ACHN (cell line): ENCODE measurements at regions not wholly inside any gene's neighbourhood (a gene's known extent, or its start where the extent isn't known, plus 50 kb on each side); places are given as distances from the start of the nearest gene placed in this dataset.
A peak's percentile ranks its signal among the peaks of the same experiment; 100 is the strongest.

Source experiments
- DNase-seq: peaks from one replicate; pipeline ENCODE4 v3.0.0-alpha.2; 2015
- in situ Hi-C: cut with HindIII; loops from 2 replicates; pipeline ENCODE4 v1.10.0; 2017; ENCODE audit warnings: low sequenced_read_pairs, low pct_ligation_motif_present, low pct_unique_long_range_greater_than_20kb

- no peak for DNase-seq
- in situ Hi-C loops, result no loop called here
These were observed 337.7 kb downstream of the KCNRG start for GRCh38 chr13:50352720-50353480.

DNA sequence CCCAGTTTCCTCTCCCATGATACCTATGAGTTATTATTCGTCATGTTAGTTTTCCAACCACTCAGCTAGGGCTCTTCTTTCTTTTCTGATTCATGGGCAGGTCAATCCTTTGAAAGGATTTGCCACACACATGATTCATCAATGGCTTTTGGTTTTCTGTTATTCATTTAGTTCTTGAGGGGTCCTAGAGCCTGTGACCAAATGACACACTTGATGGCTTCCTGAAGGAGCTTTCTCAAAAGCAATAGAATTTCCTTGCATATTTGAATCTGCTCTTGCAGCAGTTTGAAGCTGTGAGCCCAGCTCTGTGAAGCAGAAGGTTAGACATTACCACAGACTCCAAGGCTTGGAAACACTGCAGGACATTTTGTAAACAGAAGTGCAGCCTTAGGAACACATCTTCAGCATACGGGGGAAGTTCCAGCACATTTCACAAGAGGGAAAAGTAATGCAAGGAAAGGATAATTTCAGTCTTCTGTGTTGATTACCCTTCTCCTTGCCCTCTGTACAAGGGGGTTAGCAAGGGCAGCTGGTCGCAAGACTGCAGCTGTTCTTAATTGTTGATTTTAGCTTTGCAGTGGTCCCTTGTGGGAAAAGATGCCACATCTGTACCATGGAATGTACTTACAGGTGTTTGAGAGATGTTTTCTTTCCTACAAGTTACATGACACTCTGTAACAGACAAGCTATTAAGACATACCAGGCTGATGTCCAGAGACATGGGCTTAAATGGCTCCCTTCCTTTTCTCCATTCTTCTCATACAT, 338.6 kb downstream of the KCNRG start:
- in situ Hi-C loops, result no loop called here
- peak; percentile 12 for DNase-seq

GRCh38 chr13:50355797-50356196, 340.6 kb downstream of the KCNRG start:
- no peak for DNase-seq

GRCh38 chr13:50357136-50357535, 341.9 kb downstream of the KCNRG start:
- no peak for DNase-seq
- in situ Hi-C loops, result no loop called here

More at GRCh38 chr13:50355797-50356196, 340.6 kb downstream of the KCNRG start:
- in situ Hi-C loops, result no loop called here

DNA sequence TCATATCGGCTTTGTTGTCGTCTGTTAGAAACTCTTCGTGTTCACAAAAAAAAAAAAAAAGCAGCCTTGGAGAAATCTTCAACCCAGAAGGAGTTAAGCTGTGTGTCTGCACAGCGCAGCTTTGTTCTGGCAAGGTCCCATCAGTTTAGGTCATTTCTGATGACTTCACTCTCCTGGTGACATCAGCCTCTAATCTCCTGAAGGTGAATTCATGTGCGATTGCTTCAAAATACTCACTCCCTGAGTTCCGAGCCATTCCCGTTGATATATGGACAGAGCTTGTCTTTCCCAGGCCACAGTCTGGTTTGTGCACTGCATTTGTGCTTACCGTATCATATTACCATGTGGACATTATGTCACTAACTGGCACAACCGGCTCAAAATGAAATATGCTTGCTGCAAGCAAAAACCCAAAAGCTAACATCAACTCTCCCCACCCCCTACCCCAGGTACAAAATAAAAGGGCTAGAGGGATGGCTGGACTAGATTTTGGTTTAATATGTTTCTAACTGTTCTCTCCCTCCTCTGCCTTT, 342.4 kb downstream of the KCNRG start:
- peak; percentile 57 for DNase-seq
- in situ Hi-C loops, result no loop called here

DNA sequence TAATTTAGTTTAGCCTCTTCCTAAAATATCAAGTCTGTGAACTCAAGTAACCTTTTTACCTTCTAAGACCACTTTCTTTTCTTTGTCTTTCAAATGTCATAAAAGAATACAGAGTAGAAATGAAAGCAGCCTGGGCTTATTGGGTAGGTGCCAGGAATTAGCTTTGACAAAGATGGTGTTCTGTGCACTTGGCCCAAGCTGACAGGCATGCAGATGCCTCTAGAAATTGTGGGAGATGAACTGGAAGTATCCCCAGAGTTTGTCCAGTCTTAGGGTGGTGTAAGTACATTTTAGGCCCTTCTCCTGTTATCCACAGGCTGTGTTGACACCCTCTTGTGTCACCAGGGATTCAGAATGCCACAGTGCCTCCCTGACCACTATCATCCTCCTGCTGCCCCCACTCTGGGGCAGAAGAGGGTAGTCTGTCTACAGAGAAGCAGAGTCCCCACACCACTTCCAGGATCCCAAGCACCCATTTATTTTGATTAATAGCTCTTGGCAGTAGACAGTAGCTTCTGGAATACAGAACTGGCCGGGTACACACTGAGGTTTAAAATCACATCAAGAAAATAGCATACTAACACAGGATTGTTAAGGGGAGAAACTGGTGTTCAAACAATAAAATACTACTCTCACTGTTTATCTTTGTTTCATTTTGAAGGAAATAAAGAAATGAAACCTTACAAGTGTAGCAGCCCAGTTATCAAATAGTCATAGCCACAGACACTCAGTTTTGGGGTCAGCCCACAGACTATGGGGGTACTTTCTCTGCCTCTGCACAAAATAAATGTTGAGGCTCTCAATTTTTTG, 343.2 kb downstream of the KCNRG start:
- in situ Hi-C loops, result no loop called here

DNA sequence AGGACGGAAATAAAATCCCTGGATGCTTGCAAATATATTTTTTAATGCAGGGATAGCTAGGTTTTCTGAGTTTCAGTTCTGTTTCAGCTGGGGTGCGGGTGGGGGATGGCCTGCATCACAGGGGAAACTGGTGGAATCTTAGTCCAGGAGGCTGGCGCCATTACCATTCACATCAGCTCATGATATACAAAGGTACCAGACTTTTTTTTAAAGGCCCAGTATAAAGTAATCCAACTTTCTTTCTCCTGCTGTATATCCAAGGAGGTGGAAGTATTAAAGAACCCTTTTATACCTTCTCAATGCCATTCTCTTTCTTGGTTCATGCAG, 343.8 kb downstream of the KCNRG start:
- in situ Hi-C loops, result no loop called here
- DNase-seq, result no peak

More for the DNA sequence above, 343.2 kb downstream of the KCNRG start:
- DNase-seq, result no peak

DNA sequence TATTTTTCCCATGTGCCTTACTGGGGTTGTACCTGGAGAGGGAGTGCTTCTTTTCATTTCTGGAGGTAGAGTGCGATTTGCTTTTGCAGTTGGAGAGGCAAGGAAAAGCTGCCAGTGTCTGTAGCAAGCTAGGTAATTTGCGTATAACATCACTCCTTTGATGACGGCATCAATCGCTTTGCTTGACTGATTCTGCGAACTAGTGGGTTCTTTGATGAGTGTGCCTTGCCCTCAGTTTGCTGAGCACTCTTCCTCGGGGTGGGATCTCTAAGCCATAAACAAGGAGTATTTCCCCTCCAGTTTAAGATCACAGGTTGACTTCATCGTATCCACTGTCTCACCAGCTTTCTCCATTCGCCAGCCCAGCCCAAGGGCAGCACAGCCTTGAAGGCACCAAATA, 344.5 kb downstream of the KCNRG start:
- DNase-seq, result no peak
- in situ Hi-C loops, result no loop called here

- no peak for DNase-seq
- in situ Hi-C loops, result no loop called here
These were observed 345.4 kb downstream of the KCNRG start for GRCh38 chr13:50360637-50361036.

- in situ Hi-C loops, result no loop called here
- no peak for DNase-seq
These were observed 346.0 kb downstream of the KCNRG start for GRCh38 chr13:50361282-50361681.

- DNase-seq, result peak; percentile 53
- in situ Hi-C loops, result no loop called here
These were observed 350.5 kb downstream of the KCNRG start for GRCh38 chr13:50365408-50366391.

DNA sequence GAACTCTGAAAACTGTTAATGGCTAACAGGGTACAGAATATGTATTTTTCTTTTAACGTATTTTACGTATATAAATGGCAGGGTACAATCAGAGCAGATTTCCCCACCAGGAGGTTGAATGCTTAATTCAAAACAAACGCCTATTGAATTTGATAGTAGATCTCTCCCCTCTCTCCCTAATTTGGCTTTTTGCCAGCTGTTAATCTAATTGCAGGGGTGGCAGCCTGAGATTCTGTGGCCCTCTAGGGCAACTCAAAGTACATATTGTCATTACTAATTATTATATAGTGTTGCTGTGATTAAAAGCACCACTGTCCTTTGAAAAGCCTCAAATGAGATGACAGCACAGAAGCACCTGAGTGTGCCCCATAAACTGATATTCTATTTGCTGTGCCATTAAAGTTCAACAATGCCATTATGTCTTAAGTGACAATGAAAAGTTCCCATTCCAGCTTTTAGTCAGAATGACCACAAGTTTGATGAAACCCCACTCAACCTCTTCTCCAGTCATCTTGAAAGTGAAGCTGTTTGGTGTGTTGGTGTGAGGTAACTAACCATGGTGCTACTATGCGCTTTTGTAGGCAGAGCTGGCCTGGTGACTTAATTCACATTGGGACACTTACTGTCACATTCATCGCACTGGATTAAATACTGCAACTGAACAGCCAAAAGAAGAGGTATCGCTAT, 351.4 kb downstream of the KCNRG start:
- in situ Hi-C loops, result no loop called here
- DNase-seq, result no peak

GRCh38 chr13:50369646-50370045, 354.4 kb downstream of the KCNRG start:
- in situ Hi-C loops, result no loop called here
- no peak for DNase-seq

DNA sequence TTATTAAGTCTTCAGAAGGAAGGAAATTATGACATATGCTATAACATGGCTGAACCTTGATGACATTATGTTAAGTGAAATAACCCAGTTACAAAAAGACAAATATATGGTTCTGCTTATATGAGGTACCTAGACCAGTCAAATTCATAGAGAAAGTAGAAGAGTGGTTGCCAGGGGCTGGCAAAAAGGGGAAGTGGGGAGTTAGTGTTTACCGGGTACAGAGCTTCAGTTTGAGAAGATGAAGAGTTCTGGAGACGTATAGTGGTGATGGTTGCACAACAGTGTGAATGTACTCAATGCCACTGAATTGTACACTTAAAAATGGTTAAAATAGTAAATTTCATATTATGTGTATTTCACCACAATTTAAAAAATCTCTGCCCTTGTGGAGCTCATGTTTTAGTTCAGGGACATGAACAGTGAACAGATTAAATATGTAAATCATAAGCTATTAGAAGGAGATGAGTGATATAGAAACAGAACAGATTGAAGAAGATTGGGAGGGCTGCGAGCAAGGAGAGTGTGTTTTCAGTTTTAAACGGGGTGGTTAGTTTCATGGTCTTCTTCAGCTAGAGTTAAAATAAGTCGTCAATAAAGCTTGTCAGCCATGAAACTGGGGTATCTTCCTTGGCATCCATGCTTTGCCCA, 355.2 kb downstream of the KCNRG start:
- in situ Hi-C loops, result no loop called here
- DNase-seq, result no peak

- DNase-seq, result no peak
- in situ Hi-C loops, result no loop called here
These were observed 359.3 kb downstream of the KCNRG start for GRCh38 chr13:50374517-50374916.

- in situ Hi-C loops, result no loop called here
- peak; percentile 76 for DNase-seq
These were observed 360.5 kb downstream of the KCNRG start for GRCh38 chr13:50375792-50376191.
